ENCODE measurements at regions not wholly inside any gene's neighbourhood (a gene's known extent, or its start where the extent isn't known, plus 50 kb on each side); places are given as distances from the start of the nearest gene placed in this dataset.

DNA sequence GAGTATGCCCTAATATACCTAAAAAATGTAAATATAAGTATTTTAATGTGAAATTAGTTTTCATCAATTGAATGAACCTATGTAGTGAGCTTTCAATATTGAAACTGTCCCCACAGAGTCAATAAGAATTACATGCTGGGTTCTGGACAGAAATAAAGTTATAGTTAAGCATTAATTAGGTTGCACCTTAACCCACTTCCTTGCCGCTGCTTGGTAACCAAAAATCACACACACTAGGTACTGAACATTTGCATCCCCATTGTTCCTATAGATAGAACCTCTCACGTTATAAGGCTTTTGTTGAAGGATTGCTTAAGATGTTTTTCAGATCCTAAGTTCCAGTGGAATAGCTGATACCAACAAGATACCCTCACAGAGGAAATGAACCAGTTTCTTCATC, 237.1 kb upstream of the OPRM1 start:
- no peaks in the 10 kb centered on the region; a peak in 1 of 5 replicates for H3K9me3 Mint-ChIP-seq
- no peak overlapping the region for H3K14ac ChIP-seq (ENCODE audit: insufficient read depth, low read length)
- no peaks in the 10 kb centered on the region for H3K27me3 Mint-ChIP-seq (ENCODE audit: low read depth)
- no peaks in the 10 kb centered on the region for H3K4me1 ChIP-seq (ENCODE audit: insufficient read depth, low read length)
- H3K23me2 ChIP-seq (ENCODE audit: insufficient read length, low read depth, low read length, poor library complexity, severe bottlenecking), result no peaks in the 10 kb centered on the region
- no peak for DNase-seq
- H3K27ac ChIP-seq (ENCODE audit: insufficient read length, low read depth, low read length), result no peak overlapping the region
- peaks cover 4 to 5% of the 10 kb centered on the region in 2 experiments; a peak in 2 of 4 replicates for H3K4me1 Mint-ChIP-seq
- no peak overlapping the region for H2BK120ac ChIP-seq (ENCODE audit: low read depth, low read length, poor library complexity, severe bottlenecking)
- H3K79me1 ChIP-seq (ENCODE audit: insufficient read depth, low read depth, low read length, poor library complexity, severe bottlenecking), result no peaks in the 10 kb centered on the region
- H3K23ac ChIP-seq (ENCODE audit: insufficient read length, low read depth, low read length), result no peak overlapping the region
- H2AFZ ChIP-seq (ENCODE audit: low read length), result no peak overlapping the region
- H3K4me2 ChIP-seq (ENCODE audit: insufficient read depth, insufficient read length, low read length), result no peak overlapping the region
- no peak overlapping the region for H4K5ac ChIP-seq (ENCODE audit: insufficient read length, low read depth, low read length)
- no peak overlapping the region for H2BK15ac ChIP-seq (ENCODE audit: low read depth, low read length)
- no peak overlapping the region for H3T11ph ChIP-seq (ENCODE audit: low read length)
- H2BK20ac ChIP-seq (ENCODE audit: low read depth, low read length, poor library complexity, severe bottlenecking), result no peak overlapping the region
- H4K20me1 ChIP-seq (ENCODE audit: control insufficient read depth, insufficient read depth, insufficient read length), result no peaks in the 10 kb centered on the region
- H3K56ac ChIP-seq (ENCODE audit: insufficient read length, low read depth, low read length), result no peak overlapping the region
- no peak overlapping the region for H3K18ac ChIP-seq (ENCODE audit: insufficient read length, low read depth, low read length)
- no peak overlapping the region for H3K27ac Mint-ChIP-seq
- no peaks in the 10 kb centered on the region for H3K36me3 Mint-ChIP-seq (ENCODE audit: insufficient read depth in 1 of 3, low read depth in 3 of 3)
- WGBS (ENCODE audit: extremely low coverage, insufficient read length, low lambda C conversion rate), result no CpG with 5 or more reads among the region's 2 CpGs
- H3K4me3 Mint-ChIP-seq, result no peak overlapping the region
- H2BK5ac ChIP-seq (ENCODE audit: insufficient read length, low read length), result no peak overlapping the region
- no peak overlapping the region for H4K91ac ChIP-seq (ENCODE audit: insufficient read length, low read depth, low read length)
- H4K8ac ChIP-seq (replicated peaks; ENCODE audit: insufficient read length, low read depth, low read length), result no peak overlapping the region
- no peak overlapping the region for H2BK12ac ChIP-seq (ENCODE audit: insufficient read length, low read depth, low read length)
- H2AK5ac ChIP-seq (ENCODE audit: insufficient read length, low read length), result no peak overlapping the region
- H3K9ac ChIP-seq (ENCODE audit: extremely low read depth, insufficient read length, low read length), result no peak overlapping the region
- H3K79me2 ChIP-seq (ENCODE audit: insufficient read depth, low read length), result no peaks in the 10 kb centered on the region
- H3K9me3 ChIP-seq (ENCODE audit: control insufficient read depth, low read depth, low read length), result no peaks in the 10 kb centered on the region
- no peak overlapping the region for H3K4ac ChIP-seq (ENCODE audit: low read depth, low read length)
- TF ChIP-seq, protein P1, sequence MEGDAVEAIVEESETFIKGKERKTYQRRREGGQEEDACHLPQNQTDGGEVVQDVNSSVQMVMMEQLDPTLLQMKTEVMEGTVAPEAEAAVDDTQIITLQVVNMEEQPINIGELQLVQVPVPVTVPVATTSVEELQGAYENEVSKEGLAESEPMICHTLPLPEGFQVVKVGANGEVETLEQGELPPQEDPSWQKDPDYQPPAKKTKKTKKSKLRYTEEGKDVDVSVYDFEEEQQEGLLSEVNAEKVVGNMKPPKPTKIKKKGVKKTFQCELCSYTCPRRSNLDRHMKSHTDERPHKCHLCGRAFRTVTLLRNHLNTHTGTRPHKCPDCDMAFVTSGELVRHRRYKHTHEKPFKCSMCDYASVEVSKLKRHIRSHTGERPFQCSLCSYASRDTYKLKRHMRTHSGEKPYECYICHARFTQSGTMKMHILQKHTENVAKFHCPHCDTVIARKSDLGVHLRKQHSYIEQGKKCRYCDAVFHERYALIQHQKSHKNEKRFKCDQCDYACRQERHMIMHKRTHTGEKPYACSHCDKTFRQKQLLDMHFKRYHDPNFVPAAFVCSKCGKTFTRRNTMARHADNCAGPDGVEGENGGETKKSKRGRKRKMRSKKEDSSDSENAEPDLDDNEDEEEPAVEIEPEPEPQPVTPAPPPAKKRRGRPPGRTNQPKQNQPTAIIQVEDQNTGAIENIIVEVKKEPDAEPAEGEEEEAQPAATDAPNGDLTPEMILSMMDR (conservative IDR thresholded peaks at IDR 0.05), result no peak
- no peaks in the 10 kb centered on the region for H3K27me3 ChIP-seq (ENCODE audit: insufficient read depth, low read length)
